Hepatocyte (in vitro differentiated cells): ENCODE measurements at regions not wholly inside any gene's neighbourhood (a gene's known extent, or its start where the extent isn't known, plus 50 kb on each side); places are given as distances from the start of the nearest gene placed in this dataset.
A peak's percentile ranks its signal among the peaks of the same experiment; 100 is the strongest.

Source experiments
- DNase-seq: peaks from one replicate; pipeline ENCODE4 v3.0.0-alpha.2; 2016; ENCODE audit warnings: low spot score
- H2AFZ ChIP-seq: fragments of 200-600 bp; sonication (generic); 2 replicates; pipeline ENCODE4 v1.6.0; 2016; ENCODE audit warnings: antibody characterized with exemption, mild to moderate bottlenecking
- H3K27ac ChIP-seq: fragments of 200-600 bp; sonication (generic); 2 replicates; pipeline ENCODE4 v1.5.1; 2016; ENCODE audit warnings: mild to moderate bottlenecking
- H3K27me3 ChIP-seq: fragments of 200-600 bp; sonication (generic); 2 replicates; pipeline ENCODE4 v1.6.1; 2016
- H3K36me3 ChIP-seq: fragments of 200-600 bp; sonication (generic); replicated peaks from 2 replicates; pipeline ENCODE4 v1.5.1; 2016; ENCODE audit warnings: low read depth; ENCODE audit not compliant: insufficient read depth
- H3K4me1 ChIP-seq: fragments of 200-600 bp; sonication (generic); 2 replicates; pipeline ENCODE4 v1.5.1; 2016; ENCODE audit warnings: mild to moderate bottlenecking, moderate library complexity; ENCODE audit not compliant: insufficient read depth
- H3K4me2 ChIP-seq: fragments of 200-600 bp; sonication (generic); 2 replicates; pipeline ENCODE4 v1.6.0; 2016
- H3K4me3 ChIP-seq: fragments of 200-600 bp; sonication (generic); 2 replicates; pipeline ENCODE4 v1.5.1; 2016; ENCODE audit warnings: mild to moderate bottlenecking
- H3K79me2 ChIP-seq: fragments of 200-600 bp; sonication (generic); 2 replicates; pipeline ENCODE4 v1.6.0; 2017; ENCODE audit warnings: mild to moderate bottlenecking
- H3K9me2 ChIP-seq: fragments of 200-600 bp; sonication (generic); replicated peaks from 2 replicates; pipeline ENCODE4 v1.6.0; 2017; ENCODE audit warnings: mild to moderate bottlenecking; ENCODE audit not compliant: insufficient read depth
- H3K9me3 ChIP-seq: fragments of 200-600 bp; sonication (generic); 2 replicates; pipeline ENCODE4 v1.5.1; 2016; ENCODE audit warnings: low read depth, mild to moderate bottlenecking
- H4K20me1 ChIP-seq: fragments of 200-600 bp; sonication (generic); 2 replicates; pipeline ENCODE4 v1.6.0; 2016; ENCODE audit warnings: mild to moderate bottlenecking; ENCODE audit not compliant: insufficient read depth, poor library complexity, severe bottlenecking
- CTCF ChIP-seq: fragments of 200-600 bp; sonication (generic); IDR thresholded peaks from 2 replicates; pipeline ENCODE4 v1.5.1; 2016; ENCODE audit warnings: antibody characterized with exemption, mild to moderate bottlenecking; ENCODE audit not compliant: poor library complexity
- EZH2 ChIP-seq: fragments of 200-600 bp; sonication (generic); IDR thresholded peaks from 2 replicates; pipeline ENCODE4 v1.6.1; 2016; ENCODE audit warnings: antibody characterized with exemption, mild to moderate bottlenecking, borderline replicate concordance
- EZH2phosphoT487 ChIP-seq: fragments of 200-600 bp; sonication (generic); IDR thresholded peaks from one replicate; pipeline ENCODE4 v1.6.1; 2018; ENCODE audit warnings: antibody characterized with exemption, mild to moderate bottlenecking, low read depth, moderate library complexity; ENCODE audit not compliant: unreplicated experiment, severe bottlenecking
- WGBS: methylation state at CpG from one replicate; pipeline ENCODE4 v1.1.6; 2016; ENCODE audit warnings: low lambda C conversion rate; ENCODE audit errors: missing lambda C conversion rate; 5-methylcytosine and 5-hydroxymethylcytosine counted together

- no peak overlapping the region for H3K4me3 ChIP-seq
- no peaks in the 10 kb centered on the region for H3K79me2 ChIP-seq
- no peaks in the 10 kb centered on the region for H3K27me3 ChIP-seq
- H3K9me2 ChIP-seq, result no peaks in the 10 kb centered on the region
- no peaks in the 10 kb centered on the region for H3K9me3 ChIP-seq
- H3K4me2 ChIP-seq, result no peak overlapping the region
- no peaks in the 10 kb centered on the region for H4K20me1 ChIP-seq
- DNase-seq, result no peak
- H3K4me1 ChIP-seq, result peaks cover 10% of the 10 kb centered on the region
- H3K36me3 ChIP-seq, result no peaks in the 10 kb centered on the region
- WGBS, result 84% methylated on average over 3 of the region's 3 CpGs
- no peak overlapping the region for H2AFZ ChIP-seq
- TF ChIP-seq EZH2 (no peak), CTCF (no peak), EZH2phosphoT487 (no peak)
- H3K27ac ChIP-seq, result peak overlapping the region; percentile 44
Measured at GRCh38 chr3:151579571-151580270, 118.9 kb upstream of the IGSF10 start.

- no peaks in the 10 kb centered on the region for H3K36me3 ChIP-seq
- 100% methylated on average over 1 of the region's 1 CpG for WGBS
- no peak overlapping the region for H3K27ac ChIP-seq
- H3K9me3 ChIP-seq, result no peaks in the 10 kb centered on the region
- no peaks in the 10 kb centered on the region for H3K27me3 ChIP-seq
- H4K20me1 ChIP-seq, result no peaks in the 10 kb centered on the region
- DNase-seq, result no peak
- H3K4me2 ChIP-seq, result no peak overlapping the region
- no peak overlapping the region for H3K4me3 ChIP-seq
- TF ChIP-seq CTCF, result no peak
- no peak for TF ChIP-seq EZH2phosphoT487
- no peak for TF ChIP-seq EZH2
- H3K4me1 ChIP-seq, result peaks cover 10% of the 10 kb centered on the region
- no peak overlapping the region for H2AFZ ChIP-seq
- no peaks in the 10 kb centered on the region for H3K9me2 ChIP-seq
- no peaks in the 10 kb centered on the region for H3K79me2 ChIP-seq
Measured at GRCh38 chr3:151578495-151578894, 117.6 kb upstream of the IGSF10 start.

- no peaks in the 10 kb centered on the region for H3K9me2 ChIP-seq
- DNase-seq, result no peak
- H3K4me2 ChIP-seq, result no peak overlapping the region
- H3K27me3 ChIP-seq, result no peaks in the 10 kb centered on the region
- no peak overlapping the region for H3K4me3 ChIP-seq
- H3K9me3 ChIP-seq, result no peaks in the 10 kb centered on the region
- no peak overlapping the region for H3K27ac ChIP-seq
- WGBS, result 91% methylated on average over 7 of the region's 7 CpGs
- H3K36me3 ChIP-seq, result no peaks in the 10 kb centered on the region
- H4K20me1 ChIP-seq, result no peaks in the 10 kb centered on the region
- H3K79me2 ChIP-seq, result no peaks in the 10 kb centered on the region
- no peak overlapping the region for H2AFZ ChIP-seq
- H3K4me1 ChIP-seq, result peaks cover 10% of the 10 kb centered on the region
- TF ChIP-seq EZH2phosphoT487 (no peak), CTCF (no peak), EZH2 (no peak)
Measured at GRCh38 chr3:151576511-151577137, 115.8 kb upstream of the IGSF10 start.
